SU-DHL-6 (cell line): ENCODE measurements at regions not wholly inside any gene's neighbourhood (a gene's known extent, or its start where the extent isn't known, plus 50 kb on each side); places are given as distances from the start of the nearest gene placed in this dataset.

ENCODE experiments used
- H2AFZ ChIP-seq: fragments of 200-600 bp; sonication (generic); 2 replicates; pipeline ENCODE4 v1.6.1; 2014; ENCODE audit warnings: low read depth, mild to moderate bottlenecking, moderate library complexity, mixed read lengths, antibody characterized with exemption, low read length; ENCODE audit not compliant: severe bottlenecking
- H3F3A ChIP-seq: fragments of 200-600 bp; shearing (Covaris generic); 2 replicates; pipeline ENCODE4 v1.6.0; 2016; ENCODE audit warnings: antibody characterized with exemption, mild to moderate bottlenecking; ENCODE audit not compliant: insufficient read depth
- H3K27ac ChIP-seq: fragments of 200-600 bp; sonication (generic); 2 replicates; pipeline ENCODE4 v1.5.1; 2016; ENCODE audit warnings: low read depth, mild to moderate bottlenecking, low read length, moderate library complexity, mixed read lengths
- H3K27me3 ChIP-seq: fragments of 200-600 bp; sonication (generic), shearing (Covaris generic); 2 replicates; pipeline ENCODE4 v1.6.0; 2014; ENCODE audit warnings: mild to moderate bottlenecking, low read length
- H3K36me3 ChIP-seq: fragments of 200-600 bp; sonication (generic); 2 replicates; pipeline ENCODE4 v1.6.1; 2014; ENCODE audit warnings: mild to moderate bottlenecking, low read length, mixed read lengths
- H3K4me2 ChIP-seq: fragments of 300-600, 200-600 bp; shearing (Covaris generic), sonication (generic); 2 replicates; pipeline ENCODE4 v1.6.0; 2014; ENCODE audit warnings: low read length, low read depth, mild to moderate bottlenecking; ENCODE audit not compliant: poor library complexity, severe bottlenecking
- H3K4me3 ChIP-seq: fragments of 200-600 bp; sonication (generic); 2 replicates; pipeline ENCODE4 v1.5.1; 2014; ENCODE audit warnings: antibody characterized with exemption, low read length, mild to moderate bottlenecking, mixed read lengths; ENCODE audit not compliant: insufficient read depth, poor library complexity, severe bottlenecking
- H3K79me2 ChIP-seq: fragments of 200-600 bp; sonication (generic); 2 replicates; pipeline ENCODE4 v1.6.1; 2014; ENCODE audit warnings: mild to moderate bottlenecking, low read length, moderate library complexity; ENCODE audit not compliant: insufficient read depth
- H3K9ac ChIP-seq: fragments of 200-600 bp; sonication (generic); 2 replicates; pipeline ENCODE4 v1.7.0; 2014; ENCODE audit warnings: mild to moderate bottlenecking, low read length
- H3K9me2 ChIP-seq: fragments of 200-600 bp; sonication (generic); replicated peaks from 2 replicates; pipeline ENCODE4 v1.6.1; 2014; ENCODE audit warnings: low read length; ENCODE audit not compliant: insufficient read depth
- H3K9me3 ChIP-seq: fragments of 200-600 bp; sonication (generic); 2 replicates; pipeline ENCODE4 v1.6.1; 2014; ENCODE audit warnings: low read length, mixed read lengths; ENCODE audit not compliant: insufficient read depth
- H4K20me1 ChIP-seq: fragments of 200-600 bp; sonication (generic); 2 replicates; pipeline ENCODE4 v1.6.1; 2014; ENCODE audit warnings: low read depth, mild to moderate bottlenecking, antibody characterized with exemption, low read length, moderate library complexity, mixed read lengths
- EZH2phosphoT487 ChIP-seq: fragments of 200-600 bp; sonication (generic), shearing (Covaris generic); conservative IDR thresholded peaks from 2 replicates; pipeline ENCODE4 v1.6.1; 2018; ENCODE audit warnings: mild to moderate bottlenecking, antibody characterized with exemption, low read length, moderate library complexity, mixed read lengths
- TF ChIP-seq, protein P1 (sequence below): fragments of 200-600 bp; sonication (generic); IDR thresholded peaks from one replicate; pipeline ENCODE4 v1.5.1; 2017; ENCODE audit warnings: antibody characterized with exemption, mild to moderate bottlenecking, low read length, moderate library complexity; ENCODE audit not compliant: insufficient read depth, poor library complexity, severe bottlenecking

DNA sequence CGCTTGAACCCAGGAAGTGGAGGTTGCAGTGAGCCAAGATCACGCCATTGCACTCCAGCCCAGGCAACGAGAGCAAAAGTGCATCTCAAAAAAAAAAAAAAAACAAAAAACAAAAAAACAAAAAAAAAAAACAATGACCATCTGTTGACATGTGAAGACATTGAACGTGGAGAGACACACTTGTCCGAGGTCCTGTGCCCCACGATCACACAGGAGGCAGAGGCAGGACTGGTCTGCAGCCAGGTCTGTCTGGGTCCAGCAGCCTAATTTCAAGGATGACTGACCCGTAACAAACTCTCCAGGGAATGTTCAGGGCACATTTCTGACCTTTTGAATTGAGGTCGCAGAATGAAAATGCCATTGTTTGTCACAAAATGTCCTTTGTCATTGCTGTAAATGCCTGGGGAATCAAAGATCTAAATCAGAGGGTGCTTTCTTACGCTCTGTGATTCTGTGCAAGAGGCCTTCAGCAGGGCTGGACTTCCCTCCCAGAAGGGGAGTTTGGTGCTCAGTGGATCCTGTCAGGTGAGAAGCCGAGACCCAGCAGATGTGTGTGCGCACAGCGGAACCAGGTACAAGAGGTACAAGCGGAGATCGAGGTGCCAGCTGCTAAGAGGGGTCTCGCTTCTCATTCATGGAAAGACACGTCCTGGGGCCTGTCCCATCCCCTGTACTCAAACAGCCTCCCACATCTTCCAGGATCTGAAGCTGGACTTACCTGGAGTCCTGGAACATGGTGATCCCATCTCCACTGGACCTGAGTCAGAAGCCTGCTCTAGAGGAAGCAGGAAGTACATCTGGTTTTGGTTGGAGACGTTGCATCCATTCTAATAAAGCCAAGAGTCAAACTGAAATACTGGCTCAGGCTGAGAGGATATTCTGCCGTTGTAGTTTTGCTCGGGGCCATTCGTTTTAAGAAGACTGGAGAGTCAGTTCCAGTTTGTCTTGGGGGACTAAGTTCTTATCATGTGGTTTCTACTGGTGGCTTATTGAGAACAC lies 95.8 kb downstream of the IRF8 start:
- peak overlapping the region; percentile 59 for H3K4me2 ChIP-seq
- peak overlapping the region; percentile 25 for H2AFZ ChIP-seq
- TF ChIP-seq EZH2phosphoT487, result no peak
- TF ChIP-seq, protein P1, sequence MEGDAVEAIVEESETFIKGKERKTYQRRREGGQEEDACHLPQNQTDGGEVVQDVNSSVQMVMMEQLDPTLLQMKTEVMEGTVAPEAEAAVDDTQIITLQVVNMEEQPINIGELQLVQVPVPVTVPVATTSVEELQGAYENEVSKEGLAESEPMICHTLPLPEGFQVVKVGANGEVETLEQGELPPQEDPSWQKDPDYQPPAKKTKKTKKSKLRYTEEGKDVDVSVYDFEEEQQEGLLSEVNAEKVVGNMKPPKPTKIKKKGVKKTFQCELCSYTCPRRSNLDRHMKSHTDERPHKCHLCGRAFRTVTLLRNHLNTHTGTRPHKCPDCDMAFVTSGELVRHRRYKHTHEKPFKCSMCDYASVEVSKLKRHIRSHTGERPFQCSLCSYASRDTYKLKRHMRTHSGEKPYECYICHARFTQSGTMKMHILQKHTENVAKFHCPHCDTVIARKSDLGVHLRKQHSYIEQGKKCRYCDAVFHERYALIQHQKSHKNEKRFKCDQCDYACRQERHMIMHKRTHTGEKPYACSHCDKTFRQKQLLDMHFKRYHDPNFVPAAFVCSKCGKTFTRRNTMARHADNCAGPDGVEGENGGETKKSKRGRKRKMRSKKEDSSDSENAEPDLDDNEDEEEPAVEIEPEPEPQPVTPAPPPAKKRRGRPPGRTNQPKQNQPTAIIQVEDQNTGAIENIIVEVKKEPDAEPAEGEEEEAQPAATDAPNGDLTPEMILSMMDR, result no peak
- peak overlapping the region; percentile 13 for H3K4me3 ChIP-seq
- no peaks in the 10 kb centered on the region for H4K20me1 ChIP-seq
- H3K36me3 ChIP-seq, result no peaks in the 10 kb centered on the region
- H3F3A ChIP-seq, result peaks cover 66% of the 10 kb centered on the region
- no peaks in the 10 kb centered on the region for H3K9me2 ChIP-seq
- no peaks in the 10 kb centered on the region for H3K27me3 ChIP-seq
- no peaks in the 10 kb centered on the region for H3K79me2 ChIP-seq
- no peaks in the 10 kb centered on the region for H3K9me3 ChIP-seq
- peak overlapping the region; percentile 89 for H3K27ac ChIP-seq
- H3K9ac ChIP-seq, result peak overlapping the region; percentile 43

- Histone ChIP-seq H3K27me3 (no peaks in the 10 kb centered on the region), H2AFZ (peak overlapping the region; percentile 33), H3K4me3 (peak overlapping the region; percentile 13), H4K20me1 (no peaks in the 10 kb centered on the region), H3K4me2 (peak overlapping the region; percentile 59), H3F3A (peaks cover 63% of the 10 kb centered on the region), H3K9me2 (no peaks in the 10 kb centered on the region), H3K9me3 (no peaks in the 10 kb centered on the region), H3K79me2 (no peaks in the 10 kb centered on the region), H3K9ac (peak overlapping the region; percentile 43), H3K27ac (peak overlapping the region; percentile 89), H3K36me3 (no peaks in the 10 kb centered on the region)
- TF ChIP-seq, protein P1, result no peak
- TF ChIP-seq EZH2phosphoT487, result no peak
These were observed 96.8 kb downstream of the IRF8 start for GRCh38 chr16:85995541-85996423.

DNA sequence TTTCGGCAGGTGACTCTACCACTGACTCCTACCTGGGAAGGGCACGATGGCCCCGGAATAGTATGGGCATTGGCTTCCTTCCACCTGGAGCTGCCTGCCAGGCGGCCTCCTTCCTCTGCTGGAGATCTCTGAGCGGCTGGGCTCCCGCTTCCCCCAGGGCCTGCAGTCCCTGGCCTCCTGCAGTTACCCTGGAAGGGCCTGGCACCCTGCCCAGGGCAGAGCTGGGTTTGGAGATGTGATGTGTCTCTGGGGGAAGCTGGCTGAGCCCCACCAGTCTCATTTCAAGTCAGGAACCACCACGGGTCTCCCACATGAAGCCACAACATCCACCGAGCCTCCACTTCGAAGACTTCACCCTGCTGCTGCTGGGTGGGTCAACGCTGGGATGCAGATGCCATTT lies 97.9 kb downstream of the IRF8 start:
- no peaks in the 10 kb centered on the region for H3K79me2 ChIP-seq
- H3K4me2 ChIP-seq, result no peak overlapping the region
- H3K27ac ChIP-seq, result peak overlapping the region; percentile 89
- no peaks in the 10 kb centered on the region for H3K9me3 ChIP-seq
- no peaks in the 10 kb centered on the region for H4K20me1 ChIP-seq
- H3K36me3 ChIP-seq, result no peaks in the 10 kb centered on the region
- peaks cover 57% of the 10 kb centered on the region for H3F3A ChIP-seq
- H3K9ac ChIP-seq, result no peak overlapping the region
- no peak overlapping the region for H3K4me3 ChIP-seq
- no peaks in the 10 kb centered on the region for H3K27me3 ChIP-seq
- TF ChIP-seq EZH2phosphoT487, result no peak
- TF ChIP-seq, protein P1, result no peak
- no peaks in the 10 kb centered on the region for H3K9me2 ChIP-seq
- no peak overlapping the region for H2AFZ ChIP-seq
